Activated T-cell treated with anti-CD3 and anti-CD28 coated beads, Interleukin-2, amount 50 U/mL, for 24 hours (primary cell): ENCODE measurements at regions not wholly inside any gene's neighbourhood (a gene's known extent, or its start where the extent isn't known, plus 50 kb on each side); places are given as distances from the start of the nearest gene placed in this dataset.
A peak's percentile ranks its signal among the peaks of the same experiment; 100 is the strongest.

Source experiments
- DNase-seq: peaks from one replicate; pipeline ENCODE4 v3.0.0-alpha.2; 2020
- H3K27ac Mint-ChIP-seq: 2 replicates; pipeline ENCODE4 v1.8.0; 2020; ENCODE audit warnings: mild to moderate bottlenecking, mixed read lengths
- H3K27me3 Mint-ChIP-seq: 2 replicates; pipeline ENCODE4 v1.8.0; 2020; ENCODE audit warnings: mixed read lengths
- H3K36me3 Mint-ChIP-seq: 2 replicates; pipeline ENCODE4 v1.8.0; 2020; ENCODE audit warnings: low read depth, mixed read lengths
- H3K4me1 Mint-ChIP-seq: 2 replicates; pipeline ENCODE4 v1.8.0; 2020; ENCODE audit warnings: low read depth, mixed read lengths
- H3K4me3 Mint-ChIP-seq: 2 replicates; pipeline ENCODE4 v1.8.0; 2020; ENCODE audit warnings: mild to moderate bottlenecking, moderate library complexity, mixed read lengths
- H3K9me3 Mint-ChIP-seq: 2 replicates; pipeline ENCODE4 v1.8.0; 2020; ENCODE audit warnings: mixed read lengths

DNA sequence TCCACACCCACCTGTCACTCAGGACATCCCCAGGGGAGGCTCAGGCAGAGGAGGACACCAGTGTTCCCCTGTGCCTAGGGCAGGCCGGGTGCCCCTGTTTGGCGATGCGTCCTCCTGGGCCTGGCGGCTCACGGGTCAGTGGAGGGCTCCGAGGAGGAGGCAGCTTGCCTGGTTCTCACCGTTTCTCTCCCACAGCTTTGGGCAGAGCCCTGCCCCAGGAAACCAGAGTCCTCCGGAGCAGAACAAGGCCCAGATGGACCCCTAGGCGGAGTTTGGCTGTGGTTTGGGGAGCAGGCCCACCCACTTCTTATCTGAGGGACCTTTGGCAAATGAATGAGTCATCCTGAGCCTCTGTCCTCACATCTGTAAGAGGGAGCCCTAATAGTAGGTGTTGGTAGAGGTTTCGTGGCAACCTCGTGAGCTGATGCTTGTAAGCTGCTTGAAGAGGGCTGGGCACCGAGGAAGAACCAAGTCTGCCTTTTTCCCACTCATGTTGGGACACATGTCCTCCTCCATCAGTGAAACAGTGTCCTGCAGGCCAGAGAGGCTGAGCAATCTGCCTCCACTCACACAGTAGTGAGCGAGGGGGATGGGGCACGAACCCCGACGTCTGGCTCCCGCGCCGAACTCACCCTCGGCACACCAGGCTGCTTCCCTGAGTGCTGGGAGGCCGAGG is 247.0 kb upstream of the CIBAR2 start:
- H3K36me3 Mint-ChIP-seq = no peaks in the 10 kb centered on the region
- H3K27me3 Mint-ChIP-seq = peaks cover 8% of the 10 kb centered on the region
- no peak for DNase-seq
- no peaks in the 10 kb centered on the region for H3K4me1 Mint-ChIP-seq
- H3K4me3 Mint-ChIP-seq = no peak overlapping the region
- H3K9me3 Mint-ChIP-seq = no peaks in the 10 kb centered on the region
- H3K27ac Mint-ChIP-seq = no peak overlapping the region

DNA sequence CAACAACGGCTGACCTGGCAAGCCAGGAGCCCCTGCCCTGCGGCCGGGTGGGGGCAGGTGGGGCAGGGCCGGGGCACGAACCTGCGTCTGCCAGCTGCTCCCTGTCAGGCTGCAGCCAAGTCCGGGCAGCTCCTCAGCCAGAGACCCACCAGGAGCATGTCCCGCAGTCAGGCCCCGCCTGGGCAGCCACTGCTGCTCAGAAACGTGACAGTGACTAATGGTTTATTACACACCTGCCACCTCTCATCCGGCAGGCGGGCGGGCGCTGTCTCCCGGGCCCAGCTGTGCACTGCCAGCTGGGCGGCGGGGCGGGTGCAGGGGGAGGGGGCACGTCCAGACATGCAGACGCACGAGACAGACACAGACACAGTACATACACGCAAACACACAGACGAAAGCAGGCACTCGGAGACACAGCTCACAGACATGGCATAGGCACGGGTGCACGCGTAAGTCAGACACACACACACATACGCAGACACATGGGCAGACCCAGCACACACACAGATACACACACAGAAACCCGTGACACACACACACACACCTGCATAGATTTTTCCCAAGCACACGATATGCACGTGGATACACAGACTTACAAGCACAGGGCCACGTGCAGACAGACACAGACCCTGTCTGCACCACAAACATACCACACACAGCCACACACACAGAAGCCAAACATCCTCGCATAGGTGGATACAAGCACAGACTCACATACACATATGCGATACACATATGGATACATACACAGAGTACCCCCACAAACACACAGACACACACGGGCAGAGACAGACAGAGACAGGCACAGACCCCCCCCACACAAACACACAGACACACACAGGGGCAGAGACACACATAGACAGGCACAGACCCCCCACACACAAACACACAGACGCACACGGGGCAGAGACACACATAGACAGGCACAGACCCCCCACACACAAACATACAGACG is 248.3 kb upstream of the CIBAR2 start:
- H3K36me3 Mint-ChIP-seq = no peaks in the 10 kb centered on the region
- no peak for DNase-seq
- H3K27ac Mint-ChIP-seq = no peak overlapping the region
- peaks cover 8% of the 10 kb centered on the region for H3K27me3 Mint-ChIP-seq
- no peaks in the 10 kb centered on the region for H3K4me1 Mint-ChIP-seq
- H3K4me3 Mint-ChIP-seq = no peak overlapping the region
- H3K9me3 Mint-ChIP-seq = no peaks in the 10 kb centered on the region

DNA sequence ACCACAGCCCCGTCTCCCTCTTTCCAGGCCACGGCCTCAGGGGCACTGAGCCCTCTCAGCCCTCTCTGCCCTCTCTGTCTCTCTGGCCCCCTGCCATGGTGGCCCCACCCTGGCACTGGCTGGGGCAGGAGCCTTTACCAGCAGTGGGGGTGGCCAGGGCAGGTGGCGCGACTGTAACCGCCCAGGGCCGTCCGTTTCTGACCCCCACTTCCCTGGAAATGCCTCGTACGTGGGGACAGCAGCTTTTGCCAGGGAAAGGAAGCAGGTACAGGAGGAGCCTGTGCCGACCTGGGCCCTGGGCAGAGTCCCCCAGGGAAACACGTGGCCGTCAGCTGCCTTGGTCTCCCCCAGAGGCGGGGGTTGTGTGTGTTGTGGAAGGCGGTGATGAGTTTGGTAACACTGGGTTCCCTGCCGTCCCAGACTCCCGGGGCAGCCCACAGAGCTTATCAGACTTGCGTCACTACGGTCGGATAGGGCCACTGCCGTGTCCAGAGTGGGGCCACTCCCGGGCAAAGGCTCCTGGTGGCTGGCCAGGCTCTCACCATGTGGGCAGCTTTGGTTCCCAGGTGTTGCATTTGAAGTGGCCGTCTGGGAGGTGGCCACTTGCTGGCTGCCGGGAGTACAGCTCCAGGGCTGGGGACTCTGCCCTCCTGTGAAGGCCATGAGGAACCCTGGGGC is 249.3 kb upstream of the CIBAR2 start:
- Mint-ChIP-seq H3K27me3 (peaks cover 8% of the 10 kb centered on the region), H3K27ac (no peak overlapping the region), H3K36me3 (no peaks in the 10 kb centered on the region), H3K4me3 (no peak overlapping the region), H3K4me1 (no peaks in the 10 kb centered on the region), H3K9me3 (no peaks in the 10 kb centered on the region)
- no peak for DNase-seq

DNA sequence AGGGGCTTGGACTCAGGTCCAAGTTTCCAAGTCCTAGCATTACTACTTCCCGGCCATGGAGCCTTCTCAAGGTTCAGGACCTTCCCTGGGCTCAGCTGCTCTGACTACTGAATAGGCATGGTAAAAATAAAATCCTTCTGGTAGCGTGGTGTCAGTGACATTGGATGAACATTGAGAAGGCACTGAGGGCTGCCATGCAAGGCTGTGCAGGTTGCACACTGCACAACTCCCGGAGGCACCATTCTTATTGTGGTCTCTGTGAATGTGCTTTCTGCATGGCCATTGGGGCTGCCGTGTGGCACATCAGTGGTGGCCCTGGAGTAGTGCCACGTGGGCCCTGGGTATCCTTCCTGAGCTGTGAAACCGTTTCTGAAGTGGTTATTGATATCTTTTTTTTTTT is 250.2 kb upstream of the CIBAR2 start:
- no peaks in the 10 kb centered on the region for H3K9me3 Mint-ChIP-seq
- H3K36me3 Mint-ChIP-seq = no peaks in the 10 kb centered on the region
- H3K27me3 Mint-ChIP-seq = peaks cover 8% of the 10 kb centered on the region
- no peak overlapping the region for H3K27ac Mint-ChIP-seq
- no peak overlapping the region for H3K4me3 Mint-ChIP-seq
- no peak for DNase-seq
- no peaks in the 10 kb centered on the region for H3K4me1 Mint-ChIP-seq

DNA sequence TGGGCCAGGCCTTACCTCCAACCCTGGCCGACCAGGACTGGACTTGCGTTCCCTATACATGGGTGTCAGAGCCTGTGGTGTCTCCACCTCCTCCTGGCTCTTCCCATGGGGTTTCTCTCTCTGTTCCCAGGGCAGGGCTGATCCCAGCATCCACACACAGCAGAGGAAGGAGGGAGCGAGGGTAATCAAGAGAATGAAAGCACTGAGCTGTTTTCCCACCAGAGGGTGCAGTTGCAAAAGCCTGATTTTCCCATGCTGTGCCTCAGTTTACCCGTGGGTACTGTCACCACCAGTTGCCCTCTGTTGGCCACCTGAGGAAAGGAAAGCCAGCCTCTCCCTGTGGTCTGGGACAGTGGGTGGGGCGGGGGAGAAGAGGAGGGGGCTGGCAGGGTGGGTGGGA is 249.7 kb upstream of the GSE1 start:
- no peaks in the 10 kb centered on the region for H3K36me3 Mint-ChIP-seq
- H3K9me3 Mint-ChIP-seq = no peaks in the 10 kb centered on the region
- H3K27ac Mint-ChIP-seq = no peak overlapping the region
- H3K4me3 Mint-ChIP-seq = no peak overlapping the region
- DNase-seq = no peak
- H3K4me1 Mint-ChIP-seq = no peaks in the 10 kb centered on the region
- H3K27me3 Mint-ChIP-seq = peaks cover 8% of the 10 kb centered on the region

DNA sequence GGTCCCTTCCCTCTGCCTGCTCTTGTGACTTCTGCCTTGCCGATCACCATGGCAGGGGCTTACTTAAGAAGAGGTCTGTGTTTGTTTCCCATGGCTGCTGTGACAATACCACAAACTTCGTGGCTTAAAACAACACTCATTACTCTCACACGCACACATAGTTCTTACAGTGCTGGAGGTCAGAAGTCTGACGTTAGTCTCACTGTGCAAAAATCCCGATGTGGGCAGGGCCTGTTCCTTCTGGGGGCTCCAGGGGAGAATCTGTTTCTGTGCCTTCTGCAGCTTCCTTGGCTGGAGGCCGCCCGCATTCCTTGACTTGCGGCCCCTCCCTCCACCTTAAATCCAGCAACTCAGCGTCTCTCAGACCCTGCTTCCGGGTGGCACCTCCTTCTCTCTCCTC is 249.2 kb upstream of the GSE1 start:
- H3K27ac Mint-ChIP-seq = no peak overlapping the region
- no peak overlapping the region for H3K4me3 Mint-ChIP-seq
- no peaks in the 10 kb centered on the region for H3K9me3 Mint-ChIP-seq
- no peak for DNase-seq
- peaks cover 8% of the 10 kb centered on the region for H3K27me3 Mint-ChIP-seq
- no peaks in the 10 kb centered on the region for H3K36me3 Mint-ChIP-seq
- no peaks in the 10 kb centered on the region for H3K4me1 Mint-ChIP-seq

DNA sequence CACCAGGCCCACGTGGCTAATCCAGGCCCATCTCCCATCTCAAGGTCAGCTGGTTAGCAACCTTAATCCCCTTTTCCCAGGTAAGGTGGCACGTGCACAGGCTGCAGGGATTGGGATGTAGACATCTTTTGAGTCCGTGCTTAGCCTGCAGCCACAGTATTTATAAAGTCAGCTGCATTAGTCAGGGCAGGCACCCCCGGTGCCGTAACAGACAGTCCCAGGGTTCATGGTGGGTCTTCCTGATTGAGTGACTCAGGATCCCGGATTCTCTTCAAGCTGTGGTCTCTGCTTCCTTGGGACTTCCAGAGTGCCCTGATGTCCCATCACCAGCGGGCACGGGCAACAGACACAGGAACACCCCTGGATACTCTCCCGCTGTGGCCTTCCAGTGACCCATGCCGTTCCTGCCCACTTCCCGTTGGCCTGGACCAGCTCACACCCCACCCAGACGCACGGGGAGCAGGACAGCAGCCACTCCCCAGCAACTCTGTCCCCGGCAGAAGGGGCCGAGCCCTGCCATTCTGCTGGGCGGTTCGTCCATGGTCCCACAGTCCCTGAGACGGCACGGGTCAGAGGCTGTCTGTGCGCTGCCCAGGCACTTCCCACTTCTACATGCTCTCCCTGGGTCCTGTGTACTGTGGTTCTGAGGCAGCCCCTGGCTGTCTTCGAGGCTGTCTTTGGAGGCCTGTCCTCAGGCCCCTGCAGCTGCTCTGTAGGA is 248.6 kb upstream of the GSE1 start:
- no peak overlapping the region for H3K4me3 Mint-ChIP-seq
- H3K27me3 Mint-ChIP-seq = peaks cover 8% of the 10 kb centered on the region
- no peaks in the 10 kb centered on the region for H3K36me3 Mint-ChIP-seq
- H3K9me3 Mint-ChIP-seq = no peaks in the 10 kb centered on the region
- no peaks in the 10 kb centered on the region for H3K4me1 Mint-ChIP-seq
- DNase-seq = no peak
- H3K27ac Mint-ChIP-seq = no peak overlapping the region

DNA sequence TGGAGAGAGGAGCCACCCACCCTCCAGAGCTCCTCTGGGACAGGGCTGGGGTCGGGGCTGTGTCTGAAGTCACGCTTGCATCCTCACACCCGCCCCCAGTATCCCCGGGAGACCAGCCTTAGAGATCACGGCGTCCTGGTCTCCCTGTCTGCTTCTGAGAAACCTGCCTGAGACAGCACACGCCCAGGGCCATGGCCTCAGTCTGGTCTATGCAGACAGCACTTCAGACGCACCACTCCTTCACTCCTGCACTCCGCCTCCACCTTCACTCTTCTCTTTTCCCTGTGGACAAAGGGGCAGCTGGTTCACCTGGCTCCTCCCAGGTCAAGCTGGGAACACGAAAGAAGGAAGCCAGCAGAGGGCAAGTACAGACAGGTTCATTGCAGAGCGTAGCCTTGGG is 248.0 kb upstream of the GSE1 start:
- no peaks in the 10 kb centered on the region for H3K36me3 Mint-ChIP-seq
- H3K27me3 Mint-ChIP-seq = peaks cover 8% of the 10 kb centered on the region
- DNase-seq = no peak
- no peak overlapping the region for H3K27ac Mint-ChIP-seq
- H3K4me1 Mint-ChIP-seq = no peaks in the 10 kb centered on the region
- no peaks in the 10 kb centered on the region for H3K9me3 Mint-ChIP-seq
- H3K4me3 Mint-ChIP-seq = no peak overlapping the region

DNA sequence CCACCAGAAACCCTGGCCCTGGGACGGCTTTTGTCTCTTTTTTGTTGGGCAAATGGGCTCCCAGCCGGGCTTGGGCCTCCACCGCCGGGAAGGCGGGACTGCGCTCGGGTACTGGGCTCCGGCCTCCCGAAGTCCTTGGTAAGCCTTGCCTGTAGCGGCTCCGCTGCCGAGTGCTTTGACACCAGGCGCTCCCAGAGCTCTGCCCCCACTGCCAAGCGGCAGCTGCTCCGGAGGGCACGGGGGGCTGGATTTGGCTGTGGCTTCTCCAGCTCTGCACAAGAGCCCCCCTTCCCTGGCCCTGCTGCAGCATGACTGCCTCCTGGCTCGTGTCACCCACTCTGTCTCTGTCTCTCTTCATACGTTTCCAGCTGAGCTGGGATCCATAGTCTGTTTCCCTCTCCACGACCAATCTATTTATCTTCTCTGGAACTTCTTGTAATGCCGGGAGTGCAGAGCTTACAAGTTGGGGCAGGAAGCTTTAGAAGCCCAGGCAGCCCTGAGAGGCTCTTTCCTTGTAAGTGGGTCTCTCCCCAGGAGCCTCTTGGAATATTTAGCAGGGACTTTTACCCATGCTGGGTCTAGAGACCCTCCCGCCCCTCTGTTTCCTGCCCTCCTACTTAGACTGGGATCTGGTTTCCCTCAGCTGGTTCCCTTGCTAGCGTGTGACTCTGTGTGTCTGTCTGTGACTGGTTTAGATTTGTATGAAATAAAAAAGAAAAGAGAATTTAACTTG is 246.9 kb upstream of the GSE1 start:
- no peaks in the 10 kb centered on the region for H3K9me3 Mint-ChIP-seq
- no peaks in the 10 kb centered on the region for H3K4me1 Mint-ChIP-seq
- H3K36me3 Mint-ChIP-seq = no peaks in the 10 kb centered on the region
- no peak overlapping the region for H3K4me3 Mint-ChIP-seq
- H3K27me3 Mint-ChIP-seq = peaks cover 1% of the 10 kb centered on the region
- DNase-seq = no peak
- H3K27ac Mint-ChIP-seq = no peak overlapping the region

DNA sequence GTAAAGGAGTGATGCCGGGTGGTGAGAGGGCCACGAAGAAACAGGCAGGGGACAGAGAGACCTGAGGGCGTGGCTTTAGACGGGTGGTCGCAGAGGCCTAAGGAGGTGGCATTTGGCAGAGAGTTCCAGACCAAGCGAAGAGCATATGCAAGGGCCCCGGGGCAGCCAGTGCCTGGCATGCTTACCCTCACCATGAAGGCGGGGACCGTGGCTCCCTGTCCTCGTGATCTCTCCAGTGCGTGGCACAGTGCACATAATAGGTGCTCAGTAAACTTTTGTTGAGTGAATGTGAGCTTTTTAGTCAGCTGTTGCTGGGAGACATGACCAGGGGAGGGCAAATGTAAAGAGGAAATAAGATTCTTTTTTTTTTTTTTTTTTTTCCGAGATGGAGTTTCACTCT is 245.6 kb upstream of the GSE1 start:
- Mint-ChIP-seq H3K27me3 (no peaks in the 10 kb centered on the region), H3K4me1 (peaks cover 1% of the 10 kb centered on the region), H3K36me3 (no peaks in the 10 kb centered on the region), H3K9me3 (no peaks in the 10 kb centered on the region), H3K4me3 (no peak overlapping the region), H3K27ac (no peak overlapping the region)
- DNase-seq = no peak

DNA sequence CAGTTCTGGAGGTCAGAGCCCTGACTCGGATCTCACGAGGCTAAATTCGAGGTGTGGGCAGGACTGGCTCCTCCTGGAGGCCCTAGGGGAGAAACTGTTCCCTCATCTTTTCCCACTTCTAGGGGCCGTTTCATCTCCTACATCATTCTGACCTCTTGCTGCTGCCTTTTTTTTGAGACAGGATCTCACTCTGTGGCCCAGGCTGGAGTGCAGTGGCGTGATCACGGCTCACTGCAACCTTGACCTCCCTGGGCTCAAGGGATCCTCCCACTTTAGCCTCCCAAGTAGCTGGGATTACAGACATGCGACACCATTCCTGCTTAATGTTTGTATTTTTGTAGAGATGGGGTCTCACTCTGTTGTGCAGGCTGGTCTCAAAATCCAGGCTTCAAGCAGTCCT is 244.1 kb upstream of the GSE1 start:
- H3K36me3 Mint-ChIP-seq = no peaks in the 10 kb centered on the region
- no peak for DNase-seq

DNA sequence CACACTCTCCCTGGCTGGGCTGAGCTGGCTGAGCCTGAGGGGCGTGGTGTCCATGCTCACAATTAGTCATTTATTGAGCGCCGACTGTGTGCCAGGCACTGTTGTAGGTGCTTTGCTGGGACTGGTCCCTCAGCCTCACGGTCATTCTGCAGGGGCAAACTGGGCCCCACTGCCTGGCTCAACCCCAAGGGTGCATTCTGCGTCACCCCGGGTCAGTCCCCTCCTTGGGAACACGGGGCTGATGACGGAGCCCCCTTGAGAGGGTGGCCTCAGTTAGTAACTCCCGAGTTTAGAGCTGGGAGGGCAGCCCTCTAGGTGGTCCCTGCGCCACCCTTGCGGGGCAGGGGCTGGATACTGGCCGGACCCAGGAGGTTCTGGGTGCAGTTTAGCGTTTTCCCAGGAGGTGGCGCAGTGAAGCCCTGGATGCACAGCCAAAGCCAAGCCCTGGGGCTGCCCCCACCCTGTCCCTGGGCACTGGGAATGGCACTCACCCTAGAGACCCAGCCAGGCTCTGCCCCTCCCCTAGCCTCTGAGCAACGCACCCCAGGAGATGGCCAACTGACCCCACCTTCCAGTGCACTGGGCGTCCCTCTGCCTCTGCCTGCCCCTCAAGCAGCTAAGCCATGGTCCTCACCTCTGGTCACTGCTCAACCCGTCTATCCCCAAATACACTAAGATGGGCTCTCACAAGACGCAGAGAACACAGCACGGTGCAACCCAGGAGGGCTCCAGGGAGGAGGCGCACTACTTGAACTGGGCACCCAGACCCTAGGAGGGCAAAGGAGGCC is 243.2 kb upstream of the GSE1 start:
- Mint-ChIP-seq H3K27me3 (no peaks in the 10 kb centered on the region), H3K4me1 (peaks cover 7% of the 10 kb centered on the region), H3K27ac (no peak overlapping the region), H3K9me3 (no peaks in the 10 kb centered on the region), H3K4me3 (no peak overlapping the region), H3K36me3 (no peaks in the 10 kb centered on the region)
- peak; percentile 73 for DNase-seq

More for the DNA sequence above, 244.1 kb upstream of the GSE1 start:
- Mint-ChIP-seq H3K9me3 (no peaks in the 10 kb centered on the region), H3K27me3 (no peaks in the 10 kb centered on the region), H3K4me1 (peaks cover 7% of the 10 kb centered on the region), H3K4me3 (no peak overlapping the region), H3K27ac (no peak overlapping the region)

DNA sequence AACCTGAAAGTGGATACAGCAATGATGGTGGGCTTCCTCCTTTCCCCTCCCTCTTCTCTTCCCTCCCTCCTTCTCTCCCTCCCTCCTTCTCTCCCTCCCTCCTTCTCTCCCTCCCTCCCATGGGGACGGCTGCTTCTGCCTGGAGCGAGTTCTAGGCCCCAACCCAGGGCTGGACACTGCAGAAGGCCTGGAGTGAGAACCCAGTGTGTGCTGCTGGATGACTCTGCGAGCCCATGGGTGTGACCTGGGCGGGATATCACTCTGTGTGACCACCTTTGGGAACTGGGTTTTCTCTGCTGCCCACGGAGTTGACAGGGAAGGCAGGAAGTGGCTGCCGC is 242.6 kb upstream of the GSE1 start:
- H3K27ac Mint-ChIP-seq = no peak overlapping the region
- no peaks in the 10 kb centered on the region for H3K9me3 Mint-ChIP-seq
- no peaks in the 10 kb centered on the region for H3K27me3 Mint-ChIP-seq
- peaks cover 7% of the 10 kb centered on the region for H3K4me1 Mint-ChIP-seq
- H3K36me3 Mint-ChIP-seq = no peaks in the 10 kb centered on the region
- no peak overlapping the region for H3K4me3 Mint-ChIP-seq
- no peak for DNase-seq
